ENCODE measurements at regions not wholly inside any gene's neighbourhood (a gene's known extent, or its start where the extent isn't known, plus 50 kb on each side); places are given as distances from the start of the nearest gene placed in this dataset.

DNA sequence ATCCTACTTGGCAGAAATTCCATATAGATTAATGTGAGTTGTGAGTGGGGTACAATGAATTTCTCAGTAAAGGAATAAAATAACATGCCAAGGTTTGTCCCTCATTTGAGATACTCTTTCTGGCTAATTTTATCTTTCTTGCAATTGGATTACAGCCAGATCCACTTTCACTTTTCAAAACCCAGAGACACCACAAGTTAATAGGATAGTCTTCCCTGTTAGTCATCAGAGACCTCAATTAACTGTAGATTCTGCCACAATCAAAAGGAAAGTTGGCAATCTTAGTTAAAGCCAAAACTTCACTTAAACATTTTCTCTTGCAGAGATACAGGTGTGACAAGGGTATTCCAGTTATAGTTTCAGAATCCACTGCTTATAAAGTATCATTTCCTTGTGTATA lies 91.4 kb upstream of the PHYHIPL start:
- TF ChIP-seq, protein P1, sequence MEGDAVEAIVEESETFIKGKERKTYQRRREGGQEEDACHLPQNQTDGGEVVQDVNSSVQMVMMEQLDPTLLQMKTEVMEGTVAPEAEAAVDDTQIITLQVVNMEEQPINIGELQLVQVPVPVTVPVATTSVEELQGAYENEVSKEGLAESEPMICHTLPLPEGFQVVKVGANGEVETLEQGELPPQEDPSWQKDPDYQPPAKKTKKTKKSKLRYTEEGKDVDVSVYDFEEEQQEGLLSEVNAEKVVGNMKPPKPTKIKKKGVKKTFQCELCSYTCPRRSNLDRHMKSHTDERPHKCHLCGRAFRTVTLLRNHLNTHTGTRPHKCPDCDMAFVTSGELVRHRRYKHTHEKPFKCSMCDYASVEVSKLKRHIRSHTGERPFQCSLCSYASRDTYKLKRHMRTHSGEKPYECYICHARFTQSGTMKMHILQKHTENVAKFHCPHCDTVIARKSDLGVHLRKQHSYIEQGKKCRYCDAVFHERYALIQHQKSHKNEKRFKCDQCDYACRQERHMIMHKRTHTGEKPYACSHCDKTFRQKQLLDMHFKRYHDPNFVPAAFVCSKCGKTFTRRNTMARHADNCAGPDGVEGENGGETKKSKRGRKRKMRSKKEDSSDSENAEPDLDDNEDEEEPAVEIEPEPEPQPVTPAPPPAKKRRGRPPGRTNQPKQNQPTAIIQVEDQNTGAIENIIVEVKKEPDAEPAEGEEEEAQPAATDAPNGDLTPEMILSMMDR (IDR thresholded peaks at IDR 0.05): no peak
- TF ChIP-seq POLR2A (IDR thresholded peaks at IDR 0.05) (no peak), EP300 (IDR thresholded peaks at IDR 0.05; ENCODE audit: low read depth) (no peak)
